ENCODE measurements at regions not wholly inside any gene's neighbourhood (a gene's known extent, or its start where the extent isn't known, plus 50 kb on each side); places are given as distances from the start of the nearest gene placed in this dataset.

DNA sequence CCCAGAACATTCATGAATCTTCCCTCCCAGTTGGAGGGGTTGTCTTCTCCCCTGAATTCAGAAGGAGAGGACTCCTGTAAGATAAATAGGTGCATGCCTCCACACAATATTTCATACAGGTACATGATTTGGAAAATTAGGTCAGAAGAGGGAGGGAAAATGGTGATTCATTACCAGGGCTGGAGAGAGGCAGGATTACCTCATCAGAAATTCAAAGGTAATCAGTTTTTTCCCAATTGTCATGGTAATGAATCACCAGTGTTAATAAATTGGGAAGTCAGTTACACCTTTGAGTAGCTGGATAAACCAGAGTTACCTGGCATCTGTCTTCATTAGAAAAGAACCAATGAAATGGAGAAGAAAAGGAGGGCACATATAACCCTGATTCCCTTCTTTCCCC lies 128.5 kb downstream of the EN1 start:
- TF ChIP-seq, protein P1, sequence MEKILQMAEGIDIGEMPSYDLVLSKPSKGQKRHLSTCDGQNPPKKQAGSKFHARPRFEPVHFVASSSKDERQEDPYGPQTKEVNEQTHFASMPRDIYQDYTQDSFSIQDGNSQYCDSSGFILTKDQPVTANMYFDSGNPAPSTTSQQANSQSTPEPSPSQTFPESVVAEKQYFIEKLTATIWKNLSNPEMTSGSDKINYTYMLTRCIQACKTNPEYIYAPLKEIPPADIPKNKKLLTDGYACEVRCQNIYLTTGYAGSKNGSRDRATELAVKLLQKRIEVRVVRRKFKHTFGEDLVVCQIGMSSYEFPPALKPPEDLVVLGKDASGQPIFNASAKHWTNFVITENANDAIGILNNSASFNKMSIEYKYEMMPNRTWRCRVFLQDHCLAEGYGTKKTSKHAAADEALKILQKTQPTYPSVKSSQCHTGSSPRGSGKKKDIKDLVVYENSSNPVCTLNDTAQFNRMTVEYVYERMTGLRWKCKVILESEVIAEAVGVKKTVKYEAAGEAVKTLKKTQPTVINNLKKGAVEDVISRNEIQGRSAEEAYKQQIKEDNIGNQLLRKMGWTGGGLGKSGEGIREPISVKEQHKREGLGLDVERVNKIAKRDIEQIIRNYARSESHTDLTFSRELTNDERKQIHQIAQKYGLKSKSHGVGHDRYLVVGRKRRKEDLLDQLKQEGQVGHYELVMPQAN (conservative IDR thresholded peaks at IDR 0.05) = no peak
- TF ChIP-seq CTCF (IDR thresholded peaks at IDR 0.05 in 2 of 3, conservative IDR thresholded peaks at IDR 0.05 in 1 of 3; ENCODE audit: control insufficient read depth in 2 of 3, extremely low read depth in 1 of 3, insufficient read depth in 1 of 3, low read depth in 3 of 3, low read length in 3 of 3) (no peak), ZNF274 (IDR thresholded peaks at IDR 0.05; ENCODE audit: insufficient read depth, insufficient read length) (no peak), EZH2 (IDR thresholded peaks at IDR 0.05; ENCODE audit: borderline replicate concordance, control insufficient read depth, low read depth, low read length) (no peak), RAD21 (IDR thresholded peaks at IDR 0.05; ENCODE audit: insufficient read depth, low read depth, low read length) (no peak), CHD1 (IDR thresholded peaks at IDR 0.05; ENCODE audit: low read depth, low read length) (no peak), POLR2AphosphoS5 (IDR thresholded peaks at IDR 0.05; ENCODE audit: low read length) (no peak)

Data from GM12878 (cell line).